Duodenal mucosa (tissue), 2 donors: ENCODE measurements at regions not wholly inside any gene's neighbourhood (a gene's known extent, or its start where the extent isn't known, plus 50 kb on each side); places are given as distances from the start of the nearest gene placed in this dataset.

Experiments
- H3K27ac ChIP-seq: one replicate; pipeline ENCODE4 v1.7.0; 2013; ENCODE audit warnings: low read depth, low read length
- H3K27me3 ChIP-seq, 2 donors: one replicate each; pipeline ENCODE4 v1.7.0; 2013; ENCODE audit warnings: low read length in 2 of 2, control low read depth in 1 of 2; ENCODE audit not compliant: insufficient read depth in 2 of 2, control insufficient read depth in 1 of 2
- H3K36me3 ChIP-seq, 2 donors: one replicate each; pipeline ENCODE4 v1.7.0; 2013; ENCODE audit warnings: low read length in 2 of 2, control low read depth in 1 of 2; ENCODE audit not compliant: insufficient read depth in 2 of 2, control insufficient read depth in 1 of 2
- H3K4me1 ChIP-seq, 2 donors: one replicate each; pipeline ENCODE4 v1.7.0; 2013; ENCODE audit warnings: low read length in 2 of 2, control low read depth in 1 of 2; ENCODE audit not compliant: insufficient read depth in 2 of 2, control insufficient read depth in 1 of 2
- H3K4me3 ChIP-seq, 2 donors: one replicate each; pipeline ENCODE4 v1.7.0; 2013; ENCODE audit warnings: low read length in 2 of 2, low read depth in 1 of 2
- H3K9ac ChIP-seq, 2 donors: one replicate each; pipeline ENCODE4 v1.7.0; 2013; ENCODE audit warnings: low read length in 2 of 2, low read depth in 1 of 2
- H3K9me3 ChIP-seq, 2 donors: one replicate each; pipeline ENCODE4 v1.7.0; 2013; ENCODE audit warnings: low read length in 2 of 2, control low read depth in 1 of 2; ENCODE audit not compliant: control insufficient read depth in 1 of 2

DNA sequence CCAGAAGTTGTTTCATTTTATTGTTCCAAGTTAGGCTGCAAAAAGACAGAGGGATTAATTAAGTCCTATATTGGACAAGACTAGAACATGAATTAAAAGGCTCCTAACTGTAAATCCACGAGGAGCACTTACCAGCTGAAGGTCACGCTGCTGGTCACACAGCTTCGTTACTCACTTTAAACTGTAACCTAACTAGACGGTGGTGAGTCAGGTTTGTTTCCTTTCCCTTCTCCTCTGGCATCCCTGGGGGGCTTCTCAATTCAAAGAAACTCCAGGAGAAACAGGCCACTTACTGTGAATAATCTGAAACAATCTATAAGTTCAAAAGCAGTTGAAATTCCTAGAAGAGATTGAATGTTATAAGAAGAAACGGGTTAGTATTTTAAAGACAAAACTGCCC lies 331.4 kb downstream of the BCAT1 start:
- no peaks in the 10 kb centered on the region for H3K27me3 ChIP-seq
- H3K9ac ChIP-seq, result no peak overlapping the region
- no peaks in the 10 kb centered on the region for H3K9me3 ChIP-seq
- no peak overlapping the region for H3K27ac ChIP-seq
- H3K4me1 ChIP-seq, result no peaks in the 10 kb centered on the region
- no peak overlapping the region for H3K4me3 ChIP-seq
- no peaks in the 10 kb centered on the region for H3K36me3 ChIP-seq

DNA sequence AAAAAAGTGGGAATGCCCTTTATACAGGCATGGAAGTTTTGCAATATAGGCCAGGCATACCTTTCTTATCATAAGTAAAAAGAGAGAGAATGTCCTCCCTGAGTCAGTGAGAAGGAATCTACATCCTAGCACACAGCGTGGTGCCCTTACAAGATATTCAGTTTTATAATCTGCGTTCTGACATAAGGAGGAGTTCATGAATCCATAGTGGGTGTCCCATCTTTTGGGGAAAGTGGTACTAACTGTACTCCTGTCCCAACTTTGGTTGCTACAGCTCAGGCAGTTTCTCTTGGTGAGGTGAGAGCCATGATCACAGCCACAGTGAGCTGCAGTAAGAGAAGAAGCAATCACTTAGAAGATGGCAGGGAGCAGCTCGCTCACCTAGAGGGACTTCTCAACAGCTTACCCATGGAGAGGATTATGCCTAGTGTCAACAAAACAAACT lies 332.9 kb downstream of the BCAT1 start:
- no peaks in the 10 kb centered on the region for H3K4me1 ChIP-seq
- H3K4me3 ChIP-seq, result no peak overlapping the region
- no peaks in the 10 kb centered on the region for H3K27me3 ChIP-seq
- H3K36me3 ChIP-seq, result no peaks in the 10 kb centered on the region
- no peaks in the 10 kb centered on the region for H3K9me3 ChIP-seq
- no peak overlapping the region for H3K27ac ChIP-seq
- H3K9ac ChIP-seq, result no peak overlapping the region

DNA sequence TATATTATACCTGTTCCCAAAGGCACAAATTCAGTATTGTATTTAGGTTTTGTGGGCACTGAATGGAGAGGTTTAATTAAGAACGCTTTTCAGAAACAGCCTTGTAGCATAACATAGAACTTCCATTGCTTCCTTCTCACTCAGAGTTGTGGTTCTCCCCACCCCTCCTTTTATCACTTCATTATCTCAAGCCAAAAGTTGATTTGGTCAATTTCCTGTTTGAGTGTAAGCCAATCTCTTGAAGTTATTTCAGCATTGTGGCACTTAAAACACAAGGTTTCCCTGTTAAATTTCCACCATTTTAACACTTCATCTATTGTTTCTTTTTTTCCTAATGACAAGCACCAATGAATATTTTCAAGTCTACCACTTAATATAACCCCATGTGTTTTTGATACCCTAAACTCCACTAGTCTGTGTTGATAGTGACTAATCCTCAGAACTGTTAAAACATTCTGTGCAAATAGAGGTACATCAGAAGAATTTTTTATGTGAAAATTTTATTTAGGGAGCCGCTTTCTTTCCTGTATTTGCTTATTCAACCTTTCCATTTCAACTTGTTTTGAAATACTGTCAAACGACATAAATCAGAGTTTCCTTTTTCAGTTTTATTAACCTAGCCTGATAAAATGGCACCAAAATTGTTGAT lies 340.1 kb downstream of the BCAT1 start:
- Histone ChIP-seq H3K4me1 (no peaks in the 10 kb centered on the region), H3K27ac (no peak overlapping the region), H3K36me3 (no peaks in the 10 kb centered on the region), H3K9me3 (no peaks in the 10 kb centered on the region), H3K27me3 (no peaks in the 10 kb centered on the region), H3K9ac (no peak overlapping the region), H3K4me3 (no peak overlapping the region)

DNA sequence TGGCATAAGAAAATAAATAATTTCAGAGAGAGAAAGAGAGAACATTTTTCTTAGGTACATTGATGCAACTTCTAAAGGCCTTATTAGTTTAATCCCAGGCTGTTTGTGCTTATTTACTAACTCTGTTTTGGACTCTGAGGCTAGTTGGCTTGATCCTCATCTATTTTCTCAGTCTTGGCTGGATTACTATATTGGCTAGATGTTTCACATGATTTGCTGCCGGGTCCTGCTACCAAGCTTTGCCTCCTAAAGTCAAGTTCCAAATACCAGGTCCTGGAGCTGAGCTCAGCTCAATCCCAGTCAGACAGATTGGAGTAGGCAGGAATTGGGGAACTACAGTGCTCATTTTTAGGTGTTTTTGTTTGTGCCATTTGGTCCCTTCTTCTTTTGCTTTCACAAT lies 340.8 kb downstream of the BCAT1 start:
- no peaks in the 10 kb centered on the region for H3K27me3 ChIP-seq
- no peak overlapping the region for H3K27ac ChIP-seq

DNA sequence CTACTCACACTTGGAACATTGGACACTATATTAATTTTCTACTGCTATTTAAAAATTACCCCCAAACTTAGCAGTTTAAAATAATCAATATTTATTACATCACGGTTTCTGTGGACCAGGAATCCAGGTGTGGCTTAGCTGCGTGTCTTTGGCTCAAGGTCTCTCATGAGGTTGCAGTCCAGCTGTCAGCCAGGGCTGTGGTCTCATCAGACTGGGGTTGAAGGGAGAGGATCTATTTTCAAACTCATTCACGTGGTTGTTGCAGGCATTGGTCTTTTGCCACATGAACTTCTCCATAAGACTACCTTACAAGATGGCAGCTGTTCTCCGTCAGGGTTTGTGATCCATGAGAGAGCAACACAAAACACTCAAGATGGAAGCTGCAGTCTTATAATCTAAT lies 343.0 kb downstream of the BCAT1 start:
- H3K4me3 ChIP-seq, result no peak overlapping the region
- no peaks in the 10 kb centered on the region for H3K36me3 ChIP-seq
- H3K27me3 ChIP-seq, result no peaks in the 10 kb centered on the region
- no peak overlapping the region for H3K9ac ChIP-seq
- no peak overlapping the region for H3K27ac ChIP-seq
- no peaks in the 10 kb centered on the region for H3K9me3 ChIP-seq
- H3K4me1 ChIP-seq, result no peaks in the 10 kb centered on the region

More for the DNA sequence above, 340.8 kb downstream of the BCAT1 start:
- no peak overlapping the region for H3K9ac ChIP-seq
- no peaks in the 10 kb centered on the region for H3K4me1 ChIP-seq
- H3K4me3 ChIP-seq, result no peak overlapping the region
- H3K9me3 ChIP-seq, result no peaks in the 10 kb centered on the region
- no peaks in the 10 kb centered on the region for H3K36me3 ChIP-seq

DNA sequence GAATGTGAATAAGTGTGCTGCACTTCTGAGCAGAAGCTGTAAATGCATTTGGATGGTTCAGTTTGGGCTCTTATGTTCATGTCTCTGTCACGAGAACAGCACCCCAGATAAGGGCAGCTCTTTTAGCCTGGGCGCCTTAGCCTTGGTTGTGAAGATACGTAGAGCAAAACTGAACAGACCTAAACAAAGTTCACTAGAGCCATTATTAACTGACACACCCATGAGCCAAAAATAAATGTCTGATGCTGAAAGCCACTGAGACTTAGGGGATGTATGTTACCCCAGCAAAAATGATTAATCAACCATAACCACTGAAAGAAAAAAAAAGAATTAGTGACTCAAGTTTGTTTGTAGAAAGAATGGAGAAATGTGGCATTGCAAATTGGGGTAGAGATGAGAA lies 343.4 kb downstream of the BCAT1 start:
- Histone ChIP-seq H3K9ac (no peak overlapping the region), H3K36me3 (no peaks in the 10 kb centered on the region), H3K9me3 (no peaks in the 10 kb centered on the region), H3K4me1 (no peaks in the 10 kb centered on the region), H3K4me3 (no peak overlapping the region), H3K27ac (no peak overlapping the region), H3K27me3 (no peaks in the 10 kb centered on the region)

DNA sequence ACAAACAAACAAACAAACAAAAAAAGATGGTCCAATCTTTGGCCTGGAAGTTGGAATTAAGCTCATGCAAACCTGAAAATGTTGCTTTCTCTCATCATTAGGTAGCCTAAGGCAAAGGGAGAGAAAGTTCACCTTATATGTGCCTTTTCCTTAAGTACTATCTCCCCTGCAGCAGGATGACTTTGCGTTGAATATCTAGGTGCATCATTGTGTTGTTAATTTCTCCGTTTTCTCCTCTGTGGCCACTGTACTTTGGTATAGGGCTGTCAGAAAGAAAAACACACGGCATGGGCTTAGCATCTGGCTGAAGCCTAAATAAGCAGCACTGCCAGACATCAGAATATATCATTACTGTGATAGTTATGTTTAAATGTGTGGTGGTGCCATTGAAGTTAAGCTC lies 345.5 kb downstream of the BCAT1 start:
- Histone ChIP-seq H3K4me1 (no peaks in the 10 kb centered on the region), H3K9ac (no peak overlapping the region), H3K4me3 (no peak overlapping the region), H3K36me3 (no peaks in the 10 kb centered on the region), H3K27ac (no peak overlapping the region), H3K27me3 (no peaks in the 10 kb centered on the region), H3K9me3 (no peaks in the 10 kb centered on the region)

DNA sequence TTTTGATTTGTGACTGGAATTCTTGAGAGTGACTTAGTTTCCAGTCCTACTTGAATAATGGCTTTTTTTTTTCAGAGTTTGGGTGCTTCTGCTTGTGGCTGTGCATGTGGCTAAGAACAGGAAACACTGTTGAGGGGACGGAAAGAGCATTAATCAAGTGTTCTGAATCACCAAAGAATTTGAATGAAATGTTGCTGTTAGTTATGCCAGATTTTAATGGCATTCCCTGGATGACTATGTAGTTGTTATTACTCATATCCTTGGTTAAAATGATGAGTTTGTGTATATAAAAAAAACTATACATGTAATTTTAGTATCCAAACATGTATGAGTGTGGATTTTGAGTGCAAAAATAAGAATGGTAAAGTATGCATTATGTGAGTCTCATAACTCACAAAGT lies 347.9 kb downstream of the BCAT1 start:
- H3K27ac ChIP-seq, result no peak overlapping the region
- H3K9me3 ChIP-seq, result no peaks in the 10 kb centered on the region
- no peaks in the 10 kb centered on the region for H3K27me3 ChIP-seq
- H3K9ac ChIP-seq, result no peak overlapping the region
- no peaks in the 10 kb centered on the region for H3K4me1 ChIP-seq
- no peaks in the 10 kb centered on the region for H3K36me3 ChIP-seq
- H3K4me3 ChIP-seq, result no peak overlapping the region

DNA sequence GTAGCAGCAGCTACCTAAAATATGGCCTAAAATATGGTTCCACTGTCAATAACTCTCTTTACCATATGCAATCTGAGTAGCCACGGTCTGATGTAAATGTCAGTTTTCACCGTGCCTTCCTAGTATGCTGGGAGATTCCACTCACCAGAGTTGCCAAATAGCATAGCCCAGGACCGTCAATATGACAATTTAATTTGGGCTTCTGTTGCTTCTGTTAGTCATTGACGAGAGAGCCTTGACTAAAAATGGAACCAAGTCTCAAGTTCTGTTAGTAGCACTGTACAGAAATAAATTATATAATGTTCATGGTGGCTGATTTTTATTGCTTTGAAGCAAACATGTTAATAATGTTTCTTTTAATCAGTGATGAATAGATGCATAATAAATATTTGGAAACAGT lies 348.4 kb downstream of the BCAT1 start:
- Histone ChIP-seq H3K27me3 (no peaks in the 10 kb centered on the region), H3K9me3 (no peaks in the 10 kb centered on the region), H3K4me3 (no peak overlapping the region), H3K36me3 (no peaks in the 10 kb centered on the region), H3K9ac (no peak overlapping the region), H3K27ac (no peak overlapping the region), H3K4me1 (no peaks in the 10 kb centered on the region)

DNA sequence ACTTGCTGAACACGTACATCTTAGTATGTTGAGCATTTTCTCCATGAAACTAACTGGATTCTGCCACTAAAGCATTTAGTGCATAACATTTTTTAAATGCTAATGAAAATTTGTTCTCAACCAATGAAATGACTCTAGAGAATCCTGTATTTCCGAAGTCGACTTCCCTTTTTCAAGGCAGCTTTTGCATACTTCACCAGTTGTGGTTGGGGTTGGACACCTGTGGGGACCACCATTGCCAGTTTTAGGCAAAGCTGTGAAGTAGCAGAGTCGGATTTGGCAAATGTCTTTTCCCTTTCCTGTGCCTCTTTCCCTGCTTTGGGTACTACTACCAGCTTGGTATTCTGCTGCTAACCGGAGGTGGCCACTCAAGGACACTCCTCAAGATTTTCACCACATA lies 349.2 kb downstream of the BCAT1 start:
- Histone ChIP-seq H3K9me3 (no peaks in the 10 kb centered on the region), H3K9ac (no peak overlapping the region), H3K27ac (no peak overlapping the region), H3K4me1 (no peaks in the 10 kb centered on the region), H3K36me3 (no peaks in the 10 kb centered on the region), H3K4me3 (no peak overlapping the region), H3K27me3 (no peaks in the 10 kb centered on the region)

DNA sequence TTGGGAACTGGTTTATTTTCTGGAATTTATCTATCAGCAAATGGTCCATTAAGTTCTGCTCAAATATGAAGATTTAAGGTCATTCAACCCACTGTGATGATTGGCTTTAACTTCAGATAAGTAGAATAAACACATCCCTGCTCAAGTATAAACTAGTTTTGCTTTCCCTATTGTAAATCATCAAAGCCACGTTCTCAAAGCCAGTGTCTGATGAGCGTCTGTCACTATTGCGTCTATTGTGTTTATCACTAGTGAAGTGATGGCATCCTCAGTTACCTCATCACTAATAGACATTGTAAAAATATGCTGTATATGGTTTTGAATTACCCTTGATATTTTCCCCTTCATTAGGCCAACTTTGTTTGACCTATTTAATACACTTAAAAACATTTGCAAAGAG lies 351.3 kb downstream of the BCAT1 start:
- no peaks in the 10 kb centered on the region for H3K36me3 ChIP-seq
- no peak overlapping the region for H3K27ac ChIP-seq
- no peaks in the 10 kb centered on the region for H3K27me3 ChIP-seq
- H3K4me1 ChIP-seq, result no peaks in the 10 kb centered on the region
- no peak overlapping the region for H3K9ac ChIP-seq
- no peak overlapping the region for H3K4me3 ChIP-seq
- no peaks in the 10 kb centered on the region for H3K9me3 ChIP-seq
